22Rv1 (cell line): ENCODE measurements at regions not wholly inside any gene's neighbourhood (a gene's known extent, or its start where the extent isn't known, plus 50 kb on each side); places are given as distances from the start of the nearest gene placed in this dataset.

ENCODE experiments used
- H3K27ac ChIP-seq: fragments of 450-650 bp; 2 replicates; pipeline ENCODE4 v1.5.1; 2017
- CTCF ChIP-seq: fragments of 450-650 bp; IDR thresholded peaks from 2 replicates; pipeline ENCODE4 v1.5.1; 2017; ENCODE audit warnings: mild to moderate bottlenecking
- ZFX ChIP-seq: fragments of 450-650 bp; IDR thresholded peaks from 2 replicates; pipeline ENCODE4 v1.6.1; 2017; ENCODE audit warnings: antibody characterized with exemption, borderline replicate concordance

GRCh38 chr16:79328402-79329165 is 272.0 kb downstream of the MAF start:
- TF ChIP-seq ZFX: no peak
- H3K27ac ChIP-seq: no peak overlapping the region

GRCh38 chr16:79327836-79328235 is 272.7 kb downstream of the MAF start:
- TF ChIP-seq CTCF: no peak
- TF ChIP-seq ZFX: no peak
- no peak overlapping the region for H3K27ac ChIP-seq

GRCh38 chr16:79326549-79326948 is 274.0 kb downstream of the MAF start:
- no peak overlapping the region for H3K27ac ChIP-seq
- TF ChIP-seq CTCF (no peak), ZFX (no peak)

GRCh38 chr16:79325226-79325945 is 275.2 kb downstream of the MAF start:
- TF ChIP-seq ZFX (no peak), CTCF (no peak)
- H3K27ac ChIP-seq: no peak overlapping the region

- TF ChIP-seq CTCF (no peak), ZFX (no peak)
These were observed 279.6 kb downstream of the MAF start for GRCh38 chr16:79320956-79321355.

GRCh38 chr16:79318143-79318899 is 282.2 kb downstream of the MAF start:
- no peak overlapping the region for H3K27ac ChIP-seq
- TF ChIP-seq ZFX: no peak
- TF ChIP-seq CTCF: no peak

More at GRCh38 chr16:79320956-79321355, 279.6 kb downstream of the MAF start:
- H3K27ac ChIP-seq: no peak overlapping the region

GRCh38 chr16:79317521-79317920 is 283.0 kb downstream of the MAF start:
- no peak overlapping the region for H3K27ac ChIP-seq
- TF ChIP-seq CTCF (no peak), ZFX (no peak)
